HCT116 (cell line): ENCODE measurements at regions not wholly inside any gene's neighbourhood (a gene's known extent, or its start where the extent isn't known, plus 50 kb on each side); places are given as distances from the start of the nearest gene placed in this dataset.

Experiments used
- ATAC-seq: fragments of 200-7000 bp; cut with Tn5 transposase; 2 replicates; pipeline ENCODE4 v1.9.1; 2020; ENCODE audit warnings: mild to moderate bottlenecking, moderate library complexity
- BruUV-seq: library from RNA; stranded (reverse); fragments of 400-500 nt; replicated peaks from 2 replicates; lab custom pipeline; 2021; lab: Mats Ljungman, UMichigan
- CTCF ChIA-PET: fragments of 300-600 bp; sonication (Branson Sonifier 250); formaldehyde crosslinking; loops from one replicate; lab custom pipeline; 2021; ENCODE audit warnings: antibody characterized with exemption; lab: Charles Lee
- POLR2A ChIA-PET: fragments of 300-600, 350-600 bp; sonication (Branson Sonifier 250); formaldehyde crosslinking; loops from one replicate; lab custom pipeline; 2021; ENCODE audit warnings: antibody characterized with exemption; lab: Charles Lee
- RAD21 ChIA-PET, 2 experiments: fragments of 300-600 bp; sonication (Branson Sonifier 250); formaldehyde crosslinking; loops; one replicate each; lab custom pipeline; 2023; ENCODE audit warnings: low total read pairs in 2 of 2; ENCODE audit not compliant: uncharacterized antibody in 2 of 2, unreplicated experiment in 2 of 2, low non-redundant PET in 1 of 2; lab: Charles Lee
- DNase-seq: peaks from one replicate; pipeline ENCODE4 v3.0.0-alpha.2; 2010; ENCODE audit warnings: low read depth, low spot score
- H2AFZ ChIP-seq: fragments of 200-600 bp; shearing (Covaris generic), sonication (generic); 2 replicates; pipeline ENCODE4 v1.6.1; 2017; ENCODE audit warnings: low read depth, mixed run types, mixed read lengths, antibody characterized with exemption, low read length; ENCODE audit not compliant: poor library complexity, severe bottlenecking
- H3K27ac ChIP-seq: 2 replicates; pipeline ENCODE4 v1.5.1; 2012; ENCODE audit warnings: low read depth, low read length
- H3K27me3 ChIP-seq: fragments of 200-600 bp; sonication (generic); 2 replicates; pipeline ENCODE4 v1.6.1; 2016; ENCODE audit warnings: mixed run types, low read length, mixed read lengths; ENCODE audit not compliant: insufficient read depth
- H3K36me3 ChIP-seq, 2 experiments: fragments of 200-500 bp in 1 of 2; fragments of 200-600 bp in 1 of 2; sonication (Bioruptor generic) in 1 of 2; sonication (generic) in 1 of 2; 2 replicates each; pipeline versions ENCODE4 v1.5.1 to v1.6.1; 2014 to 2016; ENCODE audit warnings: low read length in 2 of 2, inconsistent platforms in 1 of 2, mixed read lengths in 1 of 2, mixed run types in 1 of 2; ENCODE audit not compliant: insufficient read depth in 2 of 2, control insufficient read depth in 1 of 2
- H3K4me1 ChIP-seq, 2 experiments: fragments of 200-600 bp in 1 of 2; sonication (generic) in 1 of 2; 2 replicates each; pipeline versions ENCODE4 v1.5.1 to v1.6.1; 2012 to 2017; ENCODE audit warnings: low read length in 2 of 2, inconsistent platforms in 1 of 2, mild to moderate bottlenecking in 1 of 2, mixed read lengths in 1 of 2, mixed run types in 1 of 2, moderate library complexity in 1 of 2; ENCODE audit not compliant: insufficient read depth in 2 of 2, control insufficient read depth in 1 of 2
- H3K4me2 ChIP-seq: fragments of 200-600 bp; sonication (generic); 2 replicates; pipeline ENCODE4 v1.6.1; 2017; ENCODE audit warnings: mixed run types, low read length, mixed read lengths
- H3K4me3 ChIP-seq, 2 experiments: fragments of 200-600 bp in 1 of 2; sonication (generic) in 1 of 2; replicated peaks in 1 of 2; 2 replicates each; pipeline ENCODE4 v1.5.1; 2011 to 2016; ENCODE audit warnings: low read length in 2 of 2, control low read depth in 1 of 2, low read depth in 1 of 2, mild to moderate bottlenecking in 1 of 2, mixed read lengths in 1 of 2, mixed run types in 1 of 2
- H3K79me2 ChIP-seq: fragments of 200-600 bp; sonication (generic); 2 replicates; pipeline ENCODE4 v1.6.1; 2017; ENCODE audit warnings: mild to moderate bottlenecking, mixed run types, low read length, moderate library complexity, mixed read lengths; ENCODE audit not compliant: insufficient read depth
- H3K9ac ChIP-seq: fragments of 200-600 bp; sonication (generic); 2 replicates; pipeline ENCODE4 v1.6.1; 2016; ENCODE audit warnings: low read length, mixed read lengths
- H3K9me2 ChIP-seq: fragments of 200-600 bp; sonication (generic), shearing (Covaris generic); 2 replicates; pipeline ENCODE4 v1.6.1; 2017; ENCODE audit warnings: mixed run types, mild to moderate bottlenecking, moderate library complexity; ENCODE audit not compliant: insufficient read depth
- H3K9me3 ChIP-seq, 2 experiments: fragments of 200-500 bp in 1 of 2; fragments of 200-600 bp in 1 of 2; sonication (Bioruptor generic) in 1 of 2; sonication (generic) in 1 of 2; 2 replicates each; pipeline ENCODE4 v1.6.1; 2014 to 2017; ENCODE audit warnings: low read length in 2 of 2, mixed read lengths in 2 of 2, inconsistent platforms in 1 of 2, low read depth in 1 of 2, mild to moderate bottlenecking in 1 of 2, mixed run types in 1 of 2, moderate library complexity in 1 of 2; ENCODE audit not compliant: control insufficient read depth in 1 of 2, insufficient read depth in 1 of 2
- H4K20me1 ChIP-seq: fragments of 200-600 bp; sonication (generic), shearing (Covaris generic); 2 replicates; pipeline ENCODE4 v1.6.1; 2017; ENCODE audit warnings: mixed run types, mild to moderate bottlenecking, moderate library complexity; ENCODE audit not compliant: insufficient read depth
- EGR1 ChIP-seq: IDR thresholded peaks from 2 replicates; pipeline ENCODE4 v1.6.1; 2012; ENCODE audit warnings: low read depth
- ELF1 ChIP-seq: IDR thresholded peaks from 2 replicates; pipeline ENCODE4 v1.6.1; 2012; ENCODE audit warnings: low read depth, borderline replicate concordance
- EZH2 ChIP-seq: fragments of 200-600 bp; sonication (generic); IDR thresholded peaks from 2 replicates; pipeline ENCODE4 v1.6.1; 2017; ENCODE audit warnings: antibody characterized with exemption, mixed run types
- POLR2A ChIP-seq: IDR thresholded peaks from 2 replicates; pipeline ENCODE4 v1.7.0; 2011; ENCODE audit warnings: borderline replicate concordance; ENCODE audit not compliant: insufficient read depth, insufficient read length; ENCODE audit errors: extremely low read depth
- POLR2AphosphoS5 ChIP-seq: IDR thresholded peaks from 2 replicates; pipeline ENCODE4 v1.6.1; 2011; ENCODE audit warnings: mild to moderate bottlenecking, low read depth, low read length, moderate library complexity
- RAD21 ChIP-seq: IDR thresholded peaks from 2 replicates; pipeline ENCODE4 v1.6.1; 2012; ENCODE audit warnings: low read depth, mild to moderate bottlenecking
- SIN3A ChIP-seq: IDR thresholded peaks from 2 replicates; pipeline ENCODE4 v1.6.1; 2012; ENCODE audit warnings: low read depth
- TCF7L2 ChIP-seq: IDR thresholded peaks from 2 replicates; pipeline ENCODE4 v1.7.0; 2011; ENCODE audit warnings: borderline replicate concordance, inconsistent platforms; ENCODE audit not compliant: insufficient read depth, insufficient read length; ENCODE audit errors: extremely low read depth
- intact Hi-C: fragments of 100-400 bp; cut with micrococcal nuclease; formaldehyde crosslinking; loops from 2 replicates; pipeline ENCODE4 v1.10.0; 2022
- TF ChIP-seq, protein P1 (sequence below): IDR thresholded peaks from 2 replicates; pipeline ENCODE4 v1.6.1; 2012
- TF ChIP-seq, protein P2 (sequence below), 3 experiments: fragments of 200-600 bp in 1 of 3; sonication (generic) in 1 of 3; IDR thresholded peaks in 2 of 3; conservative IDR thresholded peaks in 1 of 3; 2 replicates each; pipeline ENCODE4 v1.5.1; 2012 to 2017; ENCODE audit warnings: low read depth in 2 of 3, low read length in 2 of 3, antibody characterized with exemption in 1 of 3, borderline replicate concordance in 1 of 3, control low read depth in 1 of 3, mild to moderate bottlenecking in 1 of 3, mixed read lengths in 1 of 3, mixed run types in 1 of 3, moderate library complexity in 1 of 3; ENCODE audit not compliant: insufficient read depth in 1 of 3

DNA sequence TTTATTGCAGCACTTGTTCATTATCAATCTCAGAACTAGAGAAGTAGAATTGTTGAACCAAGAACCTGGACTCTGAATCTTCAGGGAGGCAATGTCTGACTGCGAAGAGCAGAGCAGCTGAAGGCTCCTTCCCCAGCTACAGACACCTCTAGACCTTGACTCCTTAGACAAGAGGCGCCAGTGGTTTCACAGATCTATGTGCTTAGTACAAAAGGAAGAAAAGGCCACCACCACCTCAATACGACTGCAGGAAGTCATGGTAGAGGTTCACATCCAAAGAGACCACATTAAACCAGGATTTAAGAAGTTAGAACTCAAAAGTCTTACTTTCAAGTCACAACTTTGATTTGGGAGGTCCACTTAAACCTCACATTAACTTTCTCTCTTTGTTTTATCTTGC, 158.1 kb upstream of the VRK2 start:
- no peak overlapping the region for H3K4me3 ChIP-seq
- no peaks in the 10 kb centered on the region for H3K9me3 ChIP-seq
- no peak for DNase-seq
- no peak overlapping the region for H3K4me2 ChIP-seq
- RAD21 ChIA-PET: no interaction called here
- no peaks in the 10 kb centered on the region for H3K9me2 ChIP-seq
- no peak overlapping the region for H3K9ac ChIP-seq
- no peaks in the 10 kb centered on the region for H3K36me3 ChIP-seq
- POLR2A ChIA-PET: no interaction called here
- H4K20me1 ChIP-seq: no peaks in the 10 kb centered on the region
- CTCF ChIA-PET: no interaction called here
- no peaks in the 10 kb centered on the region for H3K79me2 ChIP-seq
- H3K27ac ChIP-seq: no peak overlapping the region
- H3K4me1 ChIP-seq: peaks cover 0 to 1% of the 10 kb centered on the region in 2 experiments; a peak in 2 of 4 replicates
- intact Hi-C loops: no loop called here
- no TSS peak for BruUV-seq
- H2AFZ ChIP-seq: peak overlapping the region; percentile 16
- TF ChIP-seq EGR1: no peak
- TF ChIP-seq ELF1: no peak
- TF ChIP-seq EZH2: no peak
- no peak for TF ChIP-seq TCF7L2
- TF ChIP-seq, protein P1, sequence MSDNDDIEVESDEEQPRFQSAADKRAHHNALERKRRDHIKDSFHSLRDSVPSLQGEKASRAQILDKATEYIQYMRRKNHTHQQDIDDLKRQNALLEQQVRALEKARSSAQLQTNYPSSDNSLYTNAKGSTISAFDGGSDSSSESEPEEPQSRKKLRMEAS: no peak
- H3K27me3 ChIP-seq: no peaks in the 10 kb centered on the region
- ATAC-seq: no peak

DNA sequence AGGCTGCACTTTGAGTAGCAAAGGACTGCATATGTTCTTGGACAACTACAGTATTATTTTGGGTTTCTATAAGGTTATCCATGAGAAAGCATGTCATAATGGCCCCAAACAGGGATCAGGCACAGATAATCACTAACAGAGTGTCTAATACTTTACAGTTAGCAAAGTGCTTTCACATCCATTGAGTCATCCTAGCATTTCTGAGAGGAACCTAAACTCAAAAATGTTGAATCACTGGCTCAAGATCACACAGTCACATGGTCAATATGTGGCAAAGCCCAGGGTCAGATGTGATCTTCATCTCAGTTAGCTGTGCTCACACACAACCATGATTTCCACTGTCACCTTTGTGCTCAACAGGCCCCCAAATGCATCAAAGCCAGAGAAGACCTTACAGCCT, 156.1 kb upstream of the VRK2 start:
- POLR2A ChIA-PET: no interaction called here
- no peaks in the 10 kb centered on the region for H3K9me3 ChIP-seq
- RAD21 ChIA-PET: no interaction called here
- no peak overlapping the region for H2AFZ ChIP-seq
- H3K36me3 ChIP-seq: no peaks in the 10 kb centered on the region
- no peak overlapping the region for H3K9ac ChIP-seq
- CTCF ChIA-PET: no interaction called here
- H3K4me1 ChIP-seq: no peaks in the 10 kb centered on the region
- H3K79me2 ChIP-seq: no peaks in the 10 kb centered on the region
- DNase-seq: no peak
- H3K27me3 ChIP-seq: no peaks in the 10 kb centered on the region
- no peaks in the 10 kb centered on the region for H3K9me2 ChIP-seq
- H3K27ac ChIP-seq: no peak overlapping the region
- no peak for ATAC-seq
- TF ChIP-seq, protein P2, sequence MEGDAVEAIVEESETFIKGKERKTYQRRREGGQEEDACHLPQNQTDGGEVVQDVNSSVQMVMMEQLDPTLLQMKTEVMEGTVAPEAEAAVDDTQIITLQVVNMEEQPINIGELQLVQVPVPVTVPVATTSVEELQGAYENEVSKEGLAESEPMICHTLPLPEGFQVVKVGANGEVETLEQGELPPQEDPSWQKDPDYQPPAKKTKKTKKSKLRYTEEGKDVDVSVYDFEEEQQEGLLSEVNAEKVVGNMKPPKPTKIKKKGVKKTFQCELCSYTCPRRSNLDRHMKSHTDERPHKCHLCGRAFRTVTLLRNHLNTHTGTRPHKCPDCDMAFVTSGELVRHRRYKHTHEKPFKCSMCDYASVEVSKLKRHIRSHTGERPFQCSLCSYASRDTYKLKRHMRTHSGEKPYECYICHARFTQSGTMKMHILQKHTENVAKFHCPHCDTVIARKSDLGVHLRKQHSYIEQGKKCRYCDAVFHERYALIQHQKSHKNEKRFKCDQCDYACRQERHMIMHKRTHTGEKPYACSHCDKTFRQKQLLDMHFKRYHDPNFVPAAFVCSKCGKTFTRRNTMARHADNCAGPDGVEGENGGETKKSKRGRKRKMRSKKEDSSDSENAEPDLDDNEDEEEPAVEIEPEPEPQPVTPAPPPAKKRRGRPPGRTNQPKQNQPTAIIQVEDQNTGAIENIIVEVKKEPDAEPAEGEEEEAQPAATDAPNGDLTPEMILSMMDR (IDR thresholded peaks at IDR 0.05 in 2 of 3, conservative IDR thresholded peaks at IDR 0.05 in 1 of 3; ENCODE audit: borderline replicate concordance in 1 of 3, insufficient read depth in 1 of 3, low read depth in 2 of 3, low read length in 2 of 3): no peak
- TF ChIP-seq POLR2AphosphoS5 (no peak), POLR2A (no peak), RAD21 (no peak), SIN3A (no peak)
- TF ChIP-seq, all 23 proteins: peak for 0
- H4K20me1 ChIP-seq: no peaks in the 10 kb centered on the region
- no peak overlapping the region for H3K4me3 ChIP-seq
- no TSS peak for BruUV-seq
- no peak overlapping the region for H3K4me2 ChIP-seq
- intact Hi-C loops: no loop called here
